DOHH2 (cell line): ENCODE measurements at regions not wholly inside any gene's neighbourhood (a gene's known extent, or its start where the extent isn't known, plus 50 kb on each side); places are given as distances from the start of the nearest gene placed in this dataset.

Experiments
- CTCF ChIP-seq: fragments of 200-600 bp; sonication (generic); IDR thresholded peaks from one replicate; pipeline ENCODE4 v1.5.1; 2014; ENCODE audit warnings: antibody characterized with exemption, mild to moderate bottlenecking, low read depth, low read length; ENCODE audit not compliant: poor library complexity, severe bottlenecking
- EZH2phosphoT487 ChIP-seq: fragments of 200-600 bp; sonication (generic); IDR thresholded peaks from 2 replicates; pipeline ENCODE4 v1.6.1; 2017; ENCODE audit warnings: borderline replicate concordance, mild to moderate bottlenecking, antibody characterized with exemption, low read length, moderate library complexity, mixed read lengths

DNA sequence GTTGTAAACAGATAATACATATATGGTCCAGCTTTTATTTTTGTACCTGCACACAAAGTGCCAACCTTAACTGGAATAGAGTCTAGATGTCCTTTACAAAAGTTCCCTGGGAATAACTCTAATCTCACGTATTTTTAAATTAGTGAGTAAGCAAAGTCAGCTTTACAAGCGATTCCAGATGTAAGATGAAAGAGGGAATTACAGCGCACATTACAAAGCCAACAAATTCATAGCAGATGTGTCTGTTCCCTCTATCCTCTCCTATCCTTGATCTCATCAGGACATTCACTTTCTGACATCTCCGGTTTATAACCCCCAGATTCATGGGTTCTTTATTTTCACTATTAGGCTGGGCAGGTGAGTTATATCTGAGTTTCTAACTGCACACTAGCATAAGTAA, 406.8 kb upstream of the ZNF385D start:
- no peak for TF ChIP-seq CTCF
- TF ChIP-seq EZH2phosphoT487: no peak
